Activated naive CD4-positive, alpha-beta T cell treated with anti-CD3 and anti-CD28 coated beads for 36 hours (primary cell): ENCODE measurements at regions not wholly inside any gene's neighbourhood (a gene's known extent, or its start where the extent isn't known, plus 50 kb on each side); places are given as distances from the start of the nearest gene placed in this dataset.

Experiments
- CTCF ChIA-PET: fragments of 350-600 bp; sonication (Branson Sonifier 250); formaldehyde crosslinking; loops from one replicate; lab custom pipeline; 2021; ENCODE audit warnings: antibody characterized with exemption; lab: Charles Lee
- DNase-seq: peaks from one replicate; pipeline ENCODE4 v3.0.0-alpha.2; 2020
- H3K27ac Mint-ChIP-seq: one replicate; pipeline ENCODE4 v1.8.0; 2021; ENCODE audit warnings: mild to moderate bottlenecking, mixed read lengths
- H3K27me3 Mint-ChIP-seq: one replicate; pipeline ENCODE4 v1.8.0; 2021; ENCODE audit warnings: low read depth, mixed read lengths
- H3K36me3 Mint-ChIP-seq: one replicate; pipeline ENCODE4 v1.8.0; 2021; ENCODE audit warnings: low read depth, mixed read lengths
- H3K4me1 Mint-ChIP-seq: one replicate; pipeline ENCODE4 v1.8.0; 2021; ENCODE audit warnings: low read depth, mixed read lengths
- H3K4me3 Mint-ChIP-seq: one replicate; pipeline ENCODE4 v1.8.0; 2021; ENCODE audit warnings: mild to moderate bottlenecking, moderate library complexity, mixed read lengths
- H3K9me3 Mint-ChIP-seq: one replicate; pipeline ENCODE4 v1.8.0; 2021; ENCODE audit warnings: mixed read lengths
- intact Hi-C: fragments of 100-400 bp; cut with micrococcal nuclease; formaldehyde crosslinking; loops from one replicate; pipeline ENCODE4 v1.15.1; 2023

- Mint-ChIP-seq H3K36me3 (no peaks in the 10 kb centered on the region), H3K4me1 (no peaks in the 10 kb centered on the region), H3K9me3 (no peaks in the 10 kb centered on the region), H3K27me3 (peaks cover under 1% of the 10 kb centered on the region), H3K4me3 (no peak overlapping the region), H3K27ac (no peak overlapping the region)
- no peak for DNase-seq
- intact Hi-C loops = no loop called here
- CTCF ChIA-PET = no interaction called here
These were observed 256.4 kb downstream of the C1orf94 start for GRCh38 chr1:34433099-34433498.

DNA sequence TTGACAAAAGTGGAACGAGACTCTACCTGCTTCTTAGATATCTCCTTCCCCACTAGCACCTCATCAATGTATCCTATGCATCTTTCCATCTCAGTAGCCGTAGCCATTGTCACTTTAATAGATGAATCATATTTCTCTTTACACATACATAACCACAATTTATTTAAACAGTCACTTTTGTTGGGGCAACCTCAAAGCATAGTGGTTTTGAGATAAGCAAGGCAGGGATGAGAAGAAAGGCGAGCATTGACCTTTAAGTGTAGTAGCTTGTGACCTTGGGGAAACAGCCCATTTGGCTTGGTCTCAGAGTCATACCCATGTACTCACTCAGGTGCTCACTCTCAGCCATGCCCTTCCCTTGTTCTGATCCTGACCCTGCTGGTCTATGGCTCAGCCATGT, 260.1 kb downstream of the C1orf94 start:
- CTCF ChIA-PET = no interaction called here
- Mint-ChIP-seq H3K27me3 (peaks cover 8% of the 10 kb centered on the region), H3K36me3 (no peaks in the 10 kb centered on the region), H3K4me3 (no peak overlapping the region), H3K4me1 (no peaks in the 10 kb centered on the region), H3K9me3 (no peaks in the 10 kb centered on the region), H3K27ac (no peak overlapping the region)
- no peak for DNase-seq
- intact Hi-C loops = no loop called here

DNA sequence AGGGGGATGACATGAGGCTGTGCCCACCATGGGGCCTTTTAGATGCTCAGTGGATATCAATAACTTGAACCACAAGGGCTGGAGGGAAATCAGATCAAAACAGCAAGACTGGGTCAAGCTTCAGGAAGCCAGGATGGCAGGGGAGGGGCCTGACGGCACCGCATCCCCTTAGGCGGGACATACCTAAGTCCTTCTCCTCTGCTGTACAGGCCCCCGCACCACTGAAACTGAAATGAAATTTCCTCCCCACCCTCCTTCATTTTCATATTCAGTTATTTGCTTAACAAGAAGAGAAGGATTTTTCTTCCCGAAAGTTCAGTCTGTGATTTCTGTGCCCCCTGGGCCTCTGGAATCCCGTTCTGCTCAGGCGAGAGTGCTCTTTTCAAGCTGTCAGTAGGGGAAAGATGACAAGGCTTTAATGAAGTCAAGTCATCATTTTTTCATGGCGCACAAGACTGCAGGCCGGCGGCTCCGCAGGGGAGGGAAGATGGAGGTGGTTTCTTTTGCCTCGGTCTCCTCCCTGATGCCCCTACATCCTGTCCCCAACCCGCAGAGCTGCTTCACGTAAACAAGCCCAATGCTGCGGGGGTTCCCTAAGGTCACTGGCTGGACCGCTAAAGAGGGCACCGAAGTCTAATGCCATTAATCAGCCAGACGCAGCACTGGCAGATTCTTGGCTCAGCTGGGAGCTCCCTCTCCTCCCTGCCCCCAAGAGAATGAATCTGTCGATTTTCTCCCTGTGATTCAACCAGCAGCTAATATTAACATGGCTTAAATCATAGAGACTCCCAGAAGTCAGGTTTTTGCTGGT, 264.8 kb downstream of the C1orf94 start:
- peaks cover 23% of the 10 kb centered on the region for H3K27me3 Mint-ChIP-seq
- no peaks in the 10 kb centered on the region for H3K4me1 Mint-ChIP-seq
- CTCF ChIA-PET = interaction anchor here (0.5 kb wide), 1 partner anchor 1726 kb away, joined by 5 read pairs; no protein-coding TSS in a partner anchor
- no peaks in the 10 kb centered on the region for H3K36me3 Mint-ChIP-seq
- intact Hi-C loops = no loop called here
- H3K4me3 Mint-ChIP-seq = no peak overlapping the region
- no peak for DNase-seq
- H3K9me3 Mint-ChIP-seq = no peaks in the 10 kb centered on the region
- H3K27ac Mint-ChIP-seq = no peak overlapping the region

GRCh38 chr1:34444516-34444915, 267.8 kb downstream of the C1orf94 start:
- Mint-ChIP-seq H3K4me1 (no peaks in the 10 kb centered on the region), H3K27me3 (peaks cover 23% of the 10 kb centered on the region), H3K9me3 (no peaks in the 10 kb centered on the region), H3K36me3 (no peaks in the 10 kb centered on the region), H3K4me3 (no peak overlapping the region), H3K27ac (no peak overlapping the region)
- no peak for DNase-seq
- intact Hi-C loops = no loop called here
- CTCF ChIA-PET = interaction anchor here (1.2 kb wide), 1 partner anchor 11 kb away, joined by 3 read pairs; no protein-coding TSS in a partner anchor

DNA sequence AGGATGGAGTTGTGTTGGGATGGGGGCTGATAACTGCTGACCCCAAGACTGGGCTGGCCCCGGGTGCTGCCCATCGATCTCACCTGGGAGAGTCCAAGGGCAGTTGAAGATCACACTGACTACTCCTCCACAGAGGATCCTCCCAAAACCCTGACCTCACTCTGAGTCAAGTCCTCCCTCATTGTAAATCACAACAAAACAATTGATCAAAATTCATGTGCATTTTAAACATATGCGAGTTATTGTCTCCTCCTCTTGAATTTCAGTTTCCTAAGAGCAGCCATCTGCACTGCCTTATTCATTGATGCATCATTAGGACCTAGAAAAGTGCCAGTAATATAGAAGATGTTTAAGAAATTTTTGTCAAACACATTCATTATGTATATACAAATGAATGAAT, 273.6 kb downstream of the C1orf94 start:
- Mint-ChIP-seq H3K27ac (no peak overlapping the region), H3K4me1 (no peaks in the 10 kb centered on the region), H3K9me3 (no peaks in the 10 kb centered on the region), H3K4me3 (no peak overlapping the region), H3K27me3 (peaks cover 10% of the 10 kb centered on the region), H3K36me3 (no peaks in the 10 kb centered on the region)
- CTCF ChIA-PET = no interaction called here
- intact Hi-C loops = no loop called here
- no peak for DNase-seq

DNA sequence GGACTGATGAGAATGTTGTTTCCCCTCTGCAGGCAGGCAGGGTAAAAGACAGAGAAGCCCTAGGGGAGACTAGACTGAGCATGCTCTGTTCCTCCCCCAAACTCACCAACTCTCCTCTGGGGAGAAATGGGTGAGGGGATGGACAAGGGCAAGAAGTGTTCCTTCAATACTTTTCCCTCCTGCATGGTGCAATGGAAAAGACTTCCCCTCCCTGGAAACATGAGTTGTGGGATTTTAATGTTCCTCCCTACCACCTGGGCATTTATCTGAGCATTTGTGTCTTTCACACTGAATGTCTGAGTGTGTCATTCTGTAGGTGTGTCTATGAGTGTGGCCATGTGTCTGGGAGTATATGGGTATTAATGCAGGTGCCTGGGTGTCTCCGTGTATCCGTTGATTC, 275.7 kb downstream of the C1orf94 start:
- no peak for DNase-seq
- Mint-ChIP-seq H3K4me3 (no peak overlapping the region), H3K4me1 (no peaks in the 10 kb centered on the region), H3K27me3 (peaks cover 3% of the 10 kb centered on the region), H3K36me3 (no peaks in the 10 kb centered on the region), H3K9me3 (no peaks in the 10 kb centered on the region), H3K27ac (no peak overlapping the region)
- CTCF ChIA-PET = no interaction called here
- intact Hi-C loops = no loop called here

- Mint-ChIP-seq H3K4me1 (no peaks in the 10 kb centered on the region), H3K27me3 (peaks cover 2% of the 10 kb centered on the region), H3K27ac (no peak overlapping the region), H3K36me3 (no peaks in the 10 kb centered on the region), H3K4me3 (no peak overlapping the region), H3K9me3 (no peaks in the 10 kb centered on the region)
- no peak for DNase-seq
- intact Hi-C loops = no loop called here
- CTCF ChIA-PET = interaction anchor here (1.2 kb wide), 1 partner anchor 10 kb away, joined by 3 read pairs; no protein-coding TSS in a partner anchor
These were observed 278.4 kb downstream of the C1orf94 start for GRCh38 chr1:34455121-34455520.

DNA sequence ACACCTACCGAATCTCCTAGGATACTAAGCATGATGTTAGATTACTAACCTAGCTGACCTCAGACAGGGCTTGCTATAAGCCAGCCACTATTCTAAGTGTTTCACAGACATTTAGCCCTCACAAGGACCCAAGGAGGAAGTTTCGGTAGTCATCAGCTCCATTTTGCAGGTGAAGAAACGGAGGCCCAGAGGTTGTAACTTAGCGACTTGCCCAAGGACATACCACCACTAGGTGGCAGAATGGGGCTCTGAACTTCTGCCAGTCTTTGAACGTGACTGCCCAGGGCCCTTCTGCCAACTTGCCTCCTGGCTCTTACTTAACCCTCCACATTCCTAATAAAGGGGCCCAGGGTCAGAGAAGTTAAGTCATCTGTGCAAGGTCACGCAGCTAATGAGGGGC, 283.5 kb downstream of the C1orf94 start:
- intact Hi-C loops = loop anchor here (1.0 to 2.0 kb wide), 3 partner anchors 139 to 282 kb away; no protein-coding TSS in a partner anchor
- no peaks in the 10 kb centered on the region for H3K4me1 Mint-ChIP-seq
- H3K36me3 Mint-ChIP-seq = no peaks in the 10 kb centered on the region
- H3K27me3 Mint-ChIP-seq = peaks cover 7% of the 10 kb centered on the region
- CTCF ChIA-PET = interaction anchor here (1.1 to 2.5 kb wide), 6 partner anchors 11 to 286 kb away, joined by 4 to 14 read pairs (median 6); no protein-coding TSS in a partner anchor
- H3K9me3 Mint-ChIP-seq = no peaks in the 10 kb centered on the region
- no peak overlapping the region for H3K4me3 Mint-ChIP-seq
- DNase-seq = peak; percentile 71
- no peak overlapping the region for H3K27ac Mint-ChIP-seq

GRCh38 chr1:34470401-34470800, 284.4 kb upstream of the GJB5 start:
- no peaks in the 10 kb centered on the region for H3K4me1 Mint-ChIP-seq
- peaks cover 3% of the 10 kb centered on the region for H3K27me3 Mint-ChIP-seq
- intact Hi-C loops = no loop called here
- CTCF ChIA-PET = interaction anchor here (1.4 kb wide), 1 partner anchor 10 kb away, joined by 5 read pairs; no protein-coding TSS in a partner anchor
- no peak for DNase-seq
- H3K36me3 Mint-ChIP-seq = no peaks in the 10 kb centered on the region
- no peak overlapping the region for H3K27ac Mint-ChIP-seq
- H3K9me3 Mint-ChIP-seq = no peaks in the 10 kb centered on the region
- H3K4me3 Mint-ChIP-seq = no peak overlapping the region

- no peak for DNase-seq
- H3K27me3 Mint-ChIP-seq = peaks cover 11% of the 10 kb centered on the region
- intact Hi-C loops = no loop called here
- no peak overlapping the region for H3K4me3 Mint-ChIP-seq
- no peaks in the 10 kb centered on the region for H3K4me1 Mint-ChIP-seq
- H3K36me3 Mint-ChIP-seq = no peaks in the 10 kb centered on the region
- CTCF ChIA-PET = no interaction called here
- no peak overlapping the region for H3K27ac Mint-ChIP-seq
- no peaks in the 10 kb centered on the region for H3K9me3 Mint-ChIP-seq
These were observed 280.3 kb upstream of the GJB5 start for GRCh38 chr1:34474566-34474965.

GRCh38 chr1:34476371-34476770, 278.5 kb upstream of the GJB5 start:
- no peaks in the 10 kb centered on the region for H3K36me3 Mint-ChIP-seq
- H3K27me3 Mint-ChIP-seq = peaks cover 19% of the 10 kb centered on the region
- H3K27ac Mint-ChIP-seq = no peak overlapping the region
- H3K9me3 Mint-ChIP-seq = no peaks in the 10 kb centered on the region
- no peak for DNase-seq
- intact Hi-C loops = no loop called here
- CTCF ChIA-PET = no interaction called here
- H3K4me3 Mint-ChIP-seq = no peak overlapping the region
- H3K4me1 Mint-ChIP-seq = no peaks in the 10 kb centered on the region

- H3K36me3 Mint-ChIP-seq = no peaks in the 10 kb centered on the region
- peaks cover 17% of the 10 kb centered on the region for H3K27me3 Mint-ChIP-seq
- no peak overlapping the region for H3K4me3 Mint-ChIP-seq
- no peak overlapping the region for H3K27ac Mint-ChIP-seq
- no peaks in the 10 kb centered on the region for H3K9me3 Mint-ChIP-seq
- DNase-seq = no peak
- H3K4me1 Mint-ChIP-seq = no peaks in the 10 kb centered on the region
- CTCF ChIA-PET = no interaction called here
- intact Hi-C loops = no loop called here
These were observed 277.2 kb upstream of the GJB5 start for GRCh38 chr1:34477632-34478141.
